OCI-LY7 (cell line): ENCODE measurements at regions not wholly inside any gene's neighbourhood (a gene's known extent, or its start where the extent isn't known, plus 50 kb on each side); places are given as distances from the start of the nearest gene placed in this dataset.

Source experiments
- CTCF ChIP-seq: fragments of 200-600 bp; sonication (generic); conservative IDR thresholded peaks from 2 replicates; pipeline ENCODE4 v1.5.1; 2014; ENCODE audit warnings: mild to moderate bottlenecking, antibody characterized with exemption, low read length, moderate library complexity, mixed read lengths
- EZH2phosphoT487 ChIP-seq: fragments of 200-600 bp; sonication (generic); IDR thresholded peaks from 2 replicates; pipeline ENCODE4 v1.6.1; 2018; ENCODE audit warnings: low read depth, borderline replicate concordance, mild to moderate bottlenecking, mixed run types, antibody characterized with exemption, low read length, moderate library complexity, mixed read lengths

DNA sequence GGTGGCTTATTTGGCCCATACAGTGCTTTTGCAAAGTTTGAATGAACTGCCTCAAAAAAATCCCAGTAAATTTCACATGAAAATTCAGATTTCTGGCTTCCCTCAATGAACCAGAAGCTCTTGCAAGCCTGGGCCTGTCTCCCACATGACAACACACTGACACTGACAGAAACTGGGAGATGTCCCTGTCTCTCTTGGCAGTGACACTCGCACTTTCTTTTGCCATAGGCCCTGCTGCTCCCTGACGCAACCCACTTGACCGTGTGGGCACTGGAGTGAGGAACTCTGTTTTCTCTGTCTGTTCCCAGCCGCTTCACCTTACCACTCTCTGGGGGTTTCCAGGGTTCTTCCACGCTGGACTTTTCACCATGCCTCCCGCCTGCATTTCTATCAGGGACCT is 524.5 kb downstream of the SHQ1 start:
- no peak for TF ChIP-seq CTCF
- TF ChIP-seq EZH2phosphoT487 = no peak
